ENCODE measurements at regions not wholly inside any gene's neighbourhood (a gene's known extent, or its start where the extent isn't known, plus 50 kb on each side); places are given as distances from the start of the nearest gene placed in this dataset.

DNA sequence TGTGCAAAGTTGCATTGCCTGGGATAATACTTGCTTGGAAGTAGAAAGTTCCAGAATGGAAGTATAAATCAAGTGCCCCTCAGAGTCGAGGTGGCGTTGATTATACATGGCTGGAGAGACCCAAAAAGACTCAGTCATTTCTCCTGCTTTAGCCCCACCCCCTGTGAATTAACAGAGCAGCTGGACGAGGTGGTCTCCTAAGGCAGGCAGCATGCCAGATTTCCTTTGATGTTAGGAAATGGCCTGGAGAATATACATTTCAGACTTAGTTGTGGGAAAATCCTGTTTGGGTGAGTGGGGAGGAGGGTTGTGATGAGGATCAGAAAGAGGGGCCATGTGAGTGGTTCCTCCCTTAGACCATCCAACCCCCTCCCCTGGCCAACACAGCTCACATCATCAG, 406.1 kb upstream of the TMPO start:
- H3K9me3 ChIP-seq: no peaks in the 10 kb centered on the region
- no peak overlapping the region for H3K9ac ChIP-seq
- H3K36me3 ChIP-seq: no peaks in the 10 kb centered on the region
- H3K4me2 ChIP-seq: no peak overlapping the region
- H4K20me1 ChIP-seq: no peaks in the 10 kb centered on the region
- no peaks in the 10 kb centered on the region for H3K27me3 ChIP-seq
- H3K27ac ChIP-seq: no peak overlapping the region
- TF ChIP-seq Cebpa-rat (IDR thresholded peaks at IDR 0.05): no peak
- H3K4me1 ChIP-seq: 0 out of 2 replicates have a peak, but pooled peaks cover 4% of the 10 kb centered on the region
- no peak overlapping the region for H3K4me3 ChIP-seq

DNA sequence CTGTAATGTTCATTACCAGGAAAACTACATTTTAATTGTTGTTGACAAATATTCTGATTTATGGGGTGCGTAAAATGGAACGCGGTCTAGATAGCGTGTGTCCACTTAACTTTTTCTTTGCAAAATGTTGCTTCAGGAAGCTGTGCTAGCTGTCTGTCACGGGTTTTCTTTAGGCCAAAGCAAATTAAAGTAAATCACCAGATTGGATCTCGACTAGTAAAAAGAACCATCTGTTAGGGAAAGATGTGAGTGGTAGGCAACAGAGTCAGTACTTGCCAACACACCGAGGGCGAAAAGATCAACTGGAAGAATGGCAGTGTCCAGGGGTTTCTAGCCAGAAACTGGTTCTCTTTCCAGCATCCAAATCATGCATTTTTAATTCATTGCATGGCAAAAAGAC, 404.9 kb upstream of the TMPO start:
- no peaks in the 10 kb centered on the region for H3K36me3 ChIP-seq
- H3K4me3 ChIP-seq: no peak overlapping the region
- H4K20me1 ChIP-seq: no peaks in the 10 kb centered on the region
- no peak overlapping the region for H3K4me2 ChIP-seq
- H3K9me3 ChIP-seq: no peaks in the 10 kb centered on the region
- no peak overlapping the region for H3K27ac ChIP-seq
- TF ChIP-seq Cebpa-rat (IDR thresholded peaks at IDR 0.05): no peak
- 0 out of 2 replicates have a peak, but pooled peaks cover 4% of the 10 kb centered on the region for H3K4me1 ChIP-seq
- no peaks in the 10 kb centered on the region for H3K27me3 ChIP-seq
- no peak overlapping the region for H3K9ac ChIP-seq

DNA sequence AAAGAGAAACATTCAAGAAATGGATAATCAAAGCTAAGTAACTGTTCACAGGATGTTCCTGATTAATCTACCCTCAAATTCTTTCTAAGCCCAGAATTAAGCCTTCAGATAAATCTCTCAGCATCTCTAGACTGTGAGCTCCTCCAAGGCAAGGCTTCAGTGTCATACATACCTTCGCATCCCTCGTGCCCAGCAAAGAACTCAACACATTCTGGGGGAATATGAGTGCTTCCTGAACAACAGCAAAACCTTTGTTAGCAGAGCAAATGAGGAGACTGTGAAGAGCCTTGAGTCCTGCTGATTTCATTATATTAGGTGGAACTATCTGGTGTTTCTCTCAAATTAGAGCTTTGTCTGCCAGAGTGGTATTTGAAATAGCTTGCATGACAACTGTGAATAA, 401.8 kb upstream of the TMPO start:
- Histone ChIP-seq H3K27me3 (no peaks in the 10 kb centered on the region), H3K9me3 (no peaks in the 10 kb centered on the region), H4K20me1 (no peaks in the 10 kb centered on the region), H3K4me1 (0 out of 2 replicates have a peak, but pooled peaks cover 4% of the 10 kb centered on the region), H3K36me3 (no peaks in the 10 kb centered on the region), H3K27ac (no peak overlapping the region), H3K4me2 (no peak overlapping the region), H3K4me3 (no peak overlapping the region), H3K9ac (no peak overlapping the region)
- no peak for TF ChIP-seq Cebpa-rat (IDR thresholded peaks at IDR 0.05)

DNA sequence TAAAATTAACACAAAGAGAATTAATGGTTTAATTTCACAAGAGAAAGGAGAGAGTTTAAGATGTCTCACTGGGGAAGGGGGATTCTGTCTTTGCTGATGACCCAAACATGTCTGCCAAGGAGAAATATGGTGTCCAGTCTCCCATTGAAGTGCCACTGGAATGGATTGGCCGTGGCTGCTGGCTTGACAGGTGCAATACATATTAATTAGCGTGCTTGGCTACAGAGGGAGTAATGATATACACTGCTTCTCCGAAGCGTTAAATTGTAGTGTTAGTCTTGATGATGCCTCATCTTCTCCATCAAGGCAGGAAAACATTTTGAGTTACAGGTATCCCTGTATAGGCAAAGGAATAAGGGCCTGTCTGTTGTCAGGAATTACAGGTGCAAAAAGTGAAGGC, 393.4 kb upstream of the TMPO start:
- no peaks in the 10 kb centered on the region for H3K36me3 ChIP-seq
- no peaks in the 10 kb centered on the region for H3K9me3 ChIP-seq
- no peak overlapping the region for H3K4me2 ChIP-seq
- H3K27me3 ChIP-seq: no peaks in the 10 kb centered on the region
- no peak overlapping the region for H3K27ac ChIP-seq
- H3K9ac ChIP-seq: no peak overlapping the region
- TF ChIP-seq Cebpa-rat (IDR thresholded peaks at IDR 0.05): no peak
- H3K4me1 ChIP-seq: no peaks in the 10 kb centered on the region
- H4K20me1 ChIP-seq: no peaks in the 10 kb centered on the region
- H3K4me3 ChIP-seq: no peak overlapping the region

DNA sequence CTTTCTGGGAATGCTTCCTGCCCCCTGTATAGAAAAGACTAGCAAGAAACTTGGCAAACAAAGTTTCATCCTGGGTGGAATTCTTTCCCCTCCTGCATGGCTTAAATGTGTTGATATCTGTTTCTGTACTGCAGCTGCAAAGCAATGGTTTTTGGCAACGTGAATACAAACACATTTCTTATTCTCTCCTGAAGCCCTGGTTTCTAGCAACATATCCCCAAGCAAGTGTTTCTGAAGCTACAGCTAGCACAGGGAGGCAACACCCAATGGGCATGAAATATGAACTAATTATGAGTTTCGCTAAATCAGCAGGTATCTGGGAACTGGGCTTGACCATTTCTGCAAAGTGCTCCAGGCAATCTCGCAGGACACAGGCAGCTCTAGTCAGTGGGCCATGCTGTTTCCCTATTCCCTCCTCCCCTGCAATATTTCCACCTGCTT, 392.3 kb upstream of the TMPO start:
- no peaks in the 10 kb centered on the region for H3K9me3 ChIP-seq
- H3K27me3 ChIP-seq: no peaks in the 10 kb centered on the region
- H3K27ac ChIP-seq: no peak overlapping the region
- no peaks in the 10 kb centered on the region for H3K36me3 ChIP-seq
- no peak for TF ChIP-seq Cebpa-rat (IDR thresholded peaks at IDR 0.05)
- H4K20me1 ChIP-seq: no peaks in the 10 kb centered on the region
- H3K4me3 ChIP-seq: no peak overlapping the region
- no peak overlapping the region for H3K4me2 ChIP-seq
- H3K4me1 ChIP-seq: no peaks in the 10 kb centered on the region
- no peak overlapping the region for H3K9ac ChIP-seq

DNA sequence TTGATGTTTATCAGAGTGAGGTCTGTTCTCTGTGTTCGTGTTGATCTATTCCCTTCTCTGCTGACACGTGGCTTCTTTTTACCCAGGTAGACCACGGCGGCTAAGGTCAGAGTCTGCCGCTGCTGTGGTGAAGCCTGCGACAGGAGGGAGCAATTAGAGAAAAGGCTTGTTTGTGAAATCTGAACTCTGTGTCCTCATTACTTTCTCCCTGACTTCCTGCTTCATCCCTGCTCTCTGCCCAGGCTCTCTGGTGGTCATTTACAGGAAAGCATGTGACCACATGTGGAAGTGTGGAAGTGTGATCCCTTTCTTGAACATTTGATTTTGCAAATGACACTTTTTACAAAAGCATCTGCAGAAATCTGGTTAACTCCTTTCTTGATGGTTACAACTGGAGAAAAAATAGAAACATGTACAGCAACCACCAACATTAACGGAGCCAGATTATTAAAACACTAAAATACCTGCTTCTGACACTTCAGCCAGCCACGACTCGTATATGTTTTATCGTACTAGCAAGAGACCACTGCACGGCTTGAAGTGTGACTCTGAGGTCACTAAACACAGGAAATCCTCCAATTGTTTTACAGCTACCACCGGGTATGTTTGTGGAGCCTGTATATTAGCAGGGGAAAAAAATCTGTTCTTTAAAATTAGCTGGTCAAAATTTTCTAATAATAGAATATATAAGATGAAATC, 388.6 kb upstream of the TMPO start:
- H3K4me2 ChIP-seq: 0 out of 2 replicates have a peak overlapping the region, but pooled peaks have one; percentile 15
- no peaks in the 10 kb centered on the region for H3K9me3 ChIP-seq
- no peak overlapping the region for H3K27ac ChIP-seq
- no peak overlapping the region for H3K4me3 ChIP-seq
- H3K9ac ChIP-seq: no peak overlapping the region
- H4K20me1 ChIP-seq: no peaks in the 10 kb centered on the region
- no peak for TF ChIP-seq Cebpa-rat (IDR thresholded peaks at IDR 0.05)
- H3K27me3 ChIP-seq: no peaks in the 10 kb centered on the region
- H3K36me3 ChIP-seq: no peaks in the 10 kb centered on the region
- H3K4me1 ChIP-seq: no peaks in the 10 kb centered on the region

DNA sequence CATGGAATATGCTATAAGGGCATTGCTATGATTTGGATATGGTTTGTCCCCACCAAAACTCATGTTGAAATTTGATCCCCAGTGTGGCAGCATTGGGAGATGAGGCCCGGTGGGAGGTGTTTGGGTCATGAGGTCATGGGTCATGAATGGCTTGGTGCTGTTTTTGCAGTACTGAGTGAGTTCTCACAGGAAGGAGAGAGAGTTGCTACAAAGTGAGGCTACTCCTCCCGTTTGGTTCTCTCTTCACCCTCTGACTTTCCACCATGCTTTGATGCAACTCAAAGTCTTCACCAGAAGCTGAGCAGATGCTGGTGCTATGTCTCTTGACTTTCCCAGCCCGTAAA, 388.1 kb upstream of the TMPO start:
- TF ChIP-seq Cebpa-rat (IDR thresholded peaks at IDR 0.05): no peak
- Histone ChIP-seq H4K20me1 (no peaks in the 10 kb centered on the region), H3K4me3 (no peak overlapping the region), H3K27ac (no peak overlapping the region), H3K36me3 (no peaks in the 10 kb centered on the region), H3K9ac (no peak overlapping the region), H3K4me2 (0 out of 2 replicates have a peak overlapping the region, but pooled peaks have one; percentile 15), H3K27me3 (no peaks in the 10 kb centered on the region), H3K9me3 (no peaks in the 10 kb centered on the region), H3K4me1 (no peaks in the 10 kb centered on the region)

DNA sequence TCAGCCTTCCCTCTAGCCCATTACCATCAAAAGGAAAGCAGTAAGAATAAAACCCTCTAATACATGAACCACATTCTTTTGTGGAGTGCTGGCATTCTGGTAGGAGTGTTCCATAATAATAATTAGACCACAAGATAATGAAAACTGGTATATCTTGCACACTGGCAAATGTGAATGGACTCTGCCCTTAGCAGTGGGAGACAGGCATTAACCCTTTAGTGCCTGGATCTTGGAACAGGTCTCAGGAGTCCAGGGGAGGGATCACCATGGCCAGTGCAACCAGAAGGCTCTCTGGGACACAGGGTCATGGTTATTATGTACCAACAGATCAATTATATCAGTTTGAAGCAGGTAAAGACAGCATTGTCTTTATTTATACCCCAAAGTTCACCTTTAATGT, 387.5 kb upstream of the TMPO start:
- Histone ChIP-seq H3K27me3 (no peaks in the 10 kb centered on the region), H4K20me1 (no peaks in the 10 kb centered on the region), H3K4me1 (no peaks in the 10 kb centered on the region), H3K9ac (no peak overlapping the region), H3K9me3 (no peaks in the 10 kb centered on the region), H3K27ac (no peak overlapping the region), H3K4me2 (no peak overlapping the region), H3K4me3 (no peak overlapping the region), H3K36me3 (no peaks in the 10 kb centered on the region)
- no peak for TF ChIP-seq Cebpa-rat (IDR thresholded peaks at IDR 0.05)

DNA sequence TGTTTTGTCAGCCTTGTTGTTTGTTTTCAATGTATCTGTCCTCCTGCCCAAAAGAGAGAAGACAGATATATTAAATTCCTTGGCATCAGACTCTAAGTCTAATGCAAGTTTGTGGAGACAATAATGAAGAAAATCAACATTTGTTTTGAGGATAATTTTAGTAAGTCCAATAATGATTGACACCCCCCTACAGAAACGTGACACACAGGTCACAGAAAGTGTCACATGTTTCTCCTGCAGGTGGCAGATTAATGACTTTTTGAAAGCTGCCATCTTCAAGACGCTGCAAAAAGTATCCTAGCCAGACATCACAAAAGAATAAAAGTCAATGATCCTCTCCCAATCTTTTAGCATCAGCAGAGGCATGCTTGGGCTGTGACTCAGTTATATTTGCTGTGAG, 378.8 kb upstream of the TMPO start:
- H3K4me1 ChIP-seq: no peaks in the 10 kb centered on the region
- no peak overlapping the region for H3K9ac ChIP-seq
- no peaks in the 10 kb centered on the region for H3K27me3 ChIP-seq
- TF ChIP-seq Cebpa-rat (IDR thresholded peaks at IDR 0.05): no peak
- no peaks in the 10 kb centered on the region for H3K9me3 ChIP-seq
- no peak overlapping the region for H3K4me3 ChIP-seq
- no peak overlapping the region for H3K27ac ChIP-seq
- H4K20me1 ChIP-seq: no peaks in the 10 kb centered on the region
- H3K36me3 ChIP-seq: no peaks in the 10 kb centered on the region
- H3K4me2 ChIP-seq: no peak overlapping the region

DNA sequence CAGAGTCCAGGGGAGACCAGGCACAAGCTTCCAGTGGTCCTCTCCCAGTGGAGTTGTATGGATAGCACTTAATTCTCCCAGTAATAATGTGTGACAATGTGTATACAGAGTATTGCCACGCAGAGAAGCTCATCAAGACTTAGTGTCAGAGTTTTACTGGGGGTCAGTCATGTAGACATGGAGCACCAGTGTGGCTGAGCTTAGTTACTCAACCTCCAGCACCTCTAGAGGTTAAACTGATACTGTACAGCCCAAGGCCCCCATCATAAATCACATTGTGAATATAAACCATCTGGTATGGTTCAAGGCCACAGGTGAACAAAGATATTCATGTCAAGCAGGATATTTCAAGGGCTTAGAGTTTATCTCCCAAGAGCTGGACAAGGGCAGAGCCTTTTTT, 378.1 kb upstream of the TMPO start:
- Histone ChIP-seq H3K4me2 (no peak overlapping the region), H3K36me3 (no peaks in the 10 kb centered on the region), H4K20me1 (no peaks in the 10 kb centered on the region), H3K27me3 (no peaks in the 10 kb centered on the region), H3K9me3 (no peaks in the 10 kb centered on the region), H3K4me1 (no peaks in the 10 kb centered on the region), H3K27ac (no peak overlapping the region), H3K9ac (no peak overlapping the region), H3K4me3 (no peak overlapping the region)
- no peak for TF ChIP-seq Cebpa-rat (IDR thresholded peaks at IDR 0.05)

DNA sequence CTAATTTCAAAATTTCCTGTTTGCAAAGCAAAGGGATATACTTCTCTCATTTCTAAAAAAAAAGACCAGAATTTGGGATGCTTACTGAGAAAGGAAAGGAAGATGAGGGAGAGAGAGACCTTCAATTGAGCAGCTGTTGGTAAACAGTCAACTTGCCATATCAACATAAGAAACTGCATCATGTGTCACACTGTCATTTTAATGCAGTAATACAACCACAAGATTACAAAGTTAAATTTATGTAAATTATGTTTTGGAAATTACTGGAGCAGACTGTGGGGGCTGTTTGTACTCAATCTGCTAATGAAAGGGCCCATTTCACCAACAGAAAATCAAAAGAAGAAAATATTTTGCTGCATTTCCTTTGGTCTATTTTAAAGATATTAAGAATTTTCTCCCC, 370.4 kb upstream of the TMPO start:
- Histone ChIP-seq H3K4me2 (no peak overlapping the region), H4K20me1 (no peaks in the 10 kb centered on the region), H3K9ac (no peak overlapping the region), H3K4me1 (no peaks in the 10 kb centered on the region), H3K27me3 (no peaks in the 10 kb centered on the region), H3K9me3 (no peaks in the 10 kb centered on the region), H3K4me3 (no peak overlapping the region), H3K36me3 (no peaks in the 10 kb centered on the region), H3K27ac (no peak overlapping the region)
- no peak for TF ChIP-seq Cebpa-rat (IDR thresholded peaks at IDR 0.05)

Data from BLaER1 (cell line).